K562 (cell line): ENCODE measurements at regions not wholly inside any gene's neighbourhood (a gene's known extent, or its start where the extent isn't known, plus 50 kb on each side); places are given as distances from the start of the nearest gene placed in this dataset.
A peak's percentile ranks its signal among the peaks of the same experiment; 100 is the strongest.

Experiments
- ATF3 ChIP-seq, 2 experiments: fragments of 450-650 bp in 1 of 2; sonication (generic) in 1 of 2; formaldehyde crosslinking in 1 of 2; IDR thresholded peaks in 1 of 2; conservative IDR thresholded peaks in 1 of 2; 2 replicates each; pipeline versions ENCODE4 v1.6.1 to v1.8.1; 2016 to 2023; ENCODE audit warnings: mild to moderate bottlenecking in 2 of 2, moderate library complexity in 2 of 2, inconsistent platforms in 1 of 2, missing genetic modification reagents in 1 of 2
- CSDE1 ChIP-seq, 2 experiments: fragments of 450-650 bp; IDR thresholded peaks; 2 replicates each; pipeline ENCODE4 v1.6.1; 2016; ENCODE audit warnings: mild to moderate bottlenecking in 1 of 2
- EWSR1 ChIP-seq: fragments of 450-650 bp; IDR thresholded peaks from 2 replicates; pipeline ENCODE4 v1.6.1; 2018; ENCODE audit warnings: borderline replicate concordance, mild to moderate bottlenecking, low read depth, moderate library complexity; ENCODE audit not compliant: partially characterized antibody
- JUN ChIP-seq, 2 experiments: sonication (generic) in 1 of 2; formaldehyde crosslinking in 1 of 2; IDR thresholded peaks; 2 replicates each; pipeline versions ENCODE4 v1.6.1 to v1.8.0; 2012 to 2022; ENCODE audit warnings: borderline replicate concordance in 2 of 2, mild to moderate bottlenecking in 2 of 2, improper control_type of control experiment in 1 of 2, low read depth in 1 of 2, low read length in 1 of 2, missing genetic modification reagents in 1 of 2
- KDM5B ChIP-seq: fragments of 200-600 bp; sonication (generic); IDR thresholded peaks from 2 replicates; pipeline ENCODE4 v1.6.1; 2012; ENCODE audit warnings: low read depth, mild to moderate bottlenecking, moderate library complexity, low read length, control low read depth, inconsistent platforms; ENCODE audit not compliant: insufficient replicate concordance
- MAZ ChIP-seq, 2 experiments: fragments of 450-650 bp in 1 of 2; sonication (generic) in 1 of 2; formaldehyde crosslinking; IDR thresholded peaks in 1 of 2; conservative IDR thresholded peaks in 1 of 2; 2 replicates each; pipeline versions ENCODE4 v1.4.0 to v1.5.0; 2020; ENCODE audit warnings: mild to moderate bottlenecking in 1 of 2, missing genetic modification reagents in 1 of 2
- MTA2 ChIP-seq: fragments of 450-650 bp; IDR thresholded peaks from 2 replicates; pipeline ENCODE4 v1.6.1; 2016; ENCODE audit warnings: low read depth
- RBBP5 ChIP-seq: fragments of 200-600 bp; sonication (generic); IDR thresholded peaks from 2 replicates; pipeline ENCODE4 v1.6.1; 2012; ENCODE audit warnings: borderline replicate concordance, mild to moderate bottlenecking, low read length, control low read depth, inconsistent platforms; ENCODE audit not compliant: insufficient read depth, poor library complexity, severe bottlenecking
- TBP ChIP-seq: optimal IDR thresholded peaks from 2 replicates; pipeline ENCODE3; 2011; ENCODE audit warnings: low read depth, low read length, improper control_type of control experiment
- TFE3 ChIP-seq: fragments of 450-650 bp; formaldehyde crosslinking; IDR thresholded peaks from 2 replicates; pipeline ENCODE4 v1.4.0; 2020; ENCODE audit warnings: mild to moderate bottlenecking, mixed read lengths
- ZBTB11 ChIP-seq, 3 experiments: fragments of 200-800 bp in 1 of 3; fragments of 250-450 bp in 1 of 3; fragments of 450-650 bp in 1 of 3; sonication (Bioruptor Pico) in 1 of 3; sonication (Bioruptor generic) in 1 of 3; formaldehyde crosslinking in 1 of 3; IDR thresholded peaks; 2 replicates each; pipeline versions ENCODE4 v1.6.1 to v1.8.0; 2016 to 2022; ENCODE audit warnings: mild to moderate bottlenecking in 2 of 3, missing genetic modification characterization in 2 of 3, missing compliant biosample characterization in 1 of 3, moderate library complexity in 1 of 3
- ZNF184 ChIP-seq: sonication (generic); formaldehyde crosslinking; IDR thresholded peaks from 2 replicates; pipeline ENCODE4 v1.5.0; 2020; ENCODE audit warnings: missing genetic modification reagents
- ZNF436 ChIP-seq: fragments of 250-450, 450-650 bp; sonication (Bioruptor Pico); formaldehyde crosslinking; IDR thresholded peaks from 2 replicates; pipeline ENCODE4 v1.7.0; 2020; ENCODE audit warnings: mild to moderate bottlenecking
- ZNF644 ChIP-seq: fragments of 200-800 bp; sonication (Bioruptor generic); IDR thresholded peaks from 2 replicates; pipeline ENCODE4 v1.6.1; 2016; ENCODE audit warnings: low read depth, missing genetic modification characterization, missing compliant biosample characterization
- ZNF766 ChIP-seq: fragments of 200-800 bp; sonication (Bioruptor generic); conservative IDR thresholded peaks from 2 replicates; pipeline ENCODE4 v1.6.1; 2016; ENCODE audit warnings: missing genetic modification characterization, missing compliant biosample characterization

GRCh38 chr12:127083008-127083949, 1183.7 kb upstream of the TMEM132C start (continued):
- TF ChIP-seq ZNF644 = no peak
- TF ChIP-seq JUN (IDR thresholded peaks at IDR 0.05; ENCODE audit: borderline replicate concordance, low read depth, low read length) = no peak
- no peak for TF ChIP-seq JUN (CRISPR knock-in tag; IDR thresholded peaks at IDR 0.05; ENCODE audit: borderline replicate concordance)
- TF ChIP-seq MTA2 = no peak
- no peak for TF ChIP-seq ZNF436 (CRISPR knock-in tag)
- TF ChIP-seq TBP = no peak
- peak; percentile 85 for TF ChIP-seq ZNF766 (CRISPR knock-in tag)
- TF ChIP-seq ZBTB11 (CRISPR knock-in tag; IDR thresholded peaks at IDR 0.05) = no peak
- peak; percentile 54; the same call in 1 of the 2 replicates for TF ChIP-seq ATF3 (IDR thresholded peaks at IDR 0.05)
- TF ChIP-seq ATF3 (CRISPR knock-in tag; conservative IDR thresholded peaks at IDR 0.05) = no peak
- no peak for TF ChIP-seq MAZ (CRISPR knock-in tag; conservative IDR thresholded peaks at IDR 0.05 in 1 of 2, IDR thresholded peaks at IDR 0.05 in 1 of 2)
- TF ChIP-seq TFE3 = no peak
- TF ChIP-seq CSDE1 (IDR thresholded peaks at IDR 0.05) = no peak
- TF ChIP-seq ZNF184 (CRISPR knock-in tag) = no peak
- no peak for TF ChIP-seq EWSR1
- TF ChIP-seq RBBP5 = peak; percentile 63
- TF ChIP-seq KDM5B = no peak
